ENCODE measurements at regions not wholly inside any gene's neighbourhood (a gene's known extent, or its start where the extent isn't known, plus 50 kb on each side); places are given as distances from the start of the nearest gene placed in this dataset.

DNA sequence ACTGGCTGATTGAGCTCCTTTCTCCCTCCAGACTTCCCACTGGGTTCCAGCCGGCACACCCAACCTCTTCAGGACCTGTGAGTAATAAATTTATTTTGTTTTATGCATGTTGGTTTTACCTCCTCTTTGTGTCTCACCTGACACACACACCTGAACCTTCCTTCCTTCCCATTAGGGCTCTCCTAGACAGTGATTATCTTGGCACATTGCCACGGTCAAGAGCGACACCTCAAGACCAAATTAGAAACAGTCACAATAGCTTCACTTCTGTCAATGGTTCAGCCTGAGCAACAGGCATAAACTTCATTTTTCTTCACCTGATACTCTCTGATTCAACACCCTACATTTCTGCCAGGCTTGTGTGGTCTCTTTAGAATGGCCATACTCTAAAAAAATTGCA lies 296.3 kb upstream of the SMARCA2 start:
- no peak for TF ChIP-seq CTCF (IDR thresholded peaks at IDR 0.05)
- Mint-ChIP-seq H3K27ac (ENCODE audit: unreplicated experiment) (no peak overlapping the region), H3K27me3 (ENCODE audit: unreplicated experiment) (no peaks in the 10 kb centered on the region), H3K4me3 (ENCODE audit: unreplicated experiment) (no peak overlapping the region), H3K36me3 (ENCODE audit: unreplicated experiment) (no peaks in the 10 kb centered on the region), H3K9me3 (ENCODE audit: unreplicated experiment) (peaks cover 4% of the 10 kb centered on the region), H3K4me1 (ENCODE audit: unreplicated experiment) (no peaks in the 10 kb centered on the region)
- no peak for DNase-seq (ENCODE audit: extremely low spot score, unreplicated experiment)

GRCh38 chr9:1721196-1721595 lies 294.0 kb upstream of the SMARCA2 start:
- no peak for TF ChIP-seq CTCF (IDR thresholded peaks at IDR 0.05)
- H3K27me3 Mint-ChIP-seq (ENCODE audit: unreplicated experiment): no peaks in the 10 kb centered on the region
- H3K9me3 Mint-ChIP-seq (ENCODE audit: unreplicated experiment): peaks cover 4% of the 10 kb centered on the region
- no peaks in the 10 kb centered on the region for H3K4me1 Mint-ChIP-seq (ENCODE audit: unreplicated experiment)
- H3K36me3 Mint-ChIP-seq (ENCODE audit: unreplicated experiment): no peaks in the 10 kb centered on the region
- no peak overlapping the region for H3K27ac Mint-ChIP-seq (ENCODE audit: unreplicated experiment)
- no peak overlapping the region for H3K4me3 Mint-ChIP-seq (ENCODE audit: unreplicated experiment)
- no peak for DNase-seq (ENCODE audit: extremely low spot score, unreplicated experiment)

DNA sequence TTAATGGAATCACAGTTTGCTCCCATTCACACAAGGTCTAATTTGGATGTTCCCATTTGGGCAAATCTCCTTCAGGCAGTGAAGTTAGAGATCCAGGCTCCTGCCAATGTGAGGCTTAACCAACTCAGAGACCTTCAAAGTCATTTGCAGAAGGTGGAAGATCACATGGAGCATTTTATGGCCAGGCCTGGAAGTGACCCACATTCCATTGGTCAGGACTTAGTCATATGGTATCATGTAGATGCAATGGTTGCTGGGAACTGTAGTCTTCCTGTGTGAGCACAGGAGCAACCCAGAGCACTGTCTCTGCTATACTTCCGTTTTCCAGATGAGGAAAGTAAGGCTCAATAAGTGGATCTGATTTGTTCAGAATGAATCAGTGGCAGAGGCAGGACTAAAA lies 292.7 kb upstream of the SMARCA2 start:
- H3K36me3 Mint-ChIP-seq (ENCODE audit: unreplicated experiment): no peaks in the 10 kb centered on the region
- H3K4me3 Mint-ChIP-seq (ENCODE audit: unreplicated experiment): no peak overlapping the region

GRCh38 chr9:1723522-1724015 lies 291.6 kb upstream of the SMARCA2 start:
- H3K4me1 Mint-ChIP-seq (ENCODE audit: unreplicated experiment): no peaks in the 10 kb centered on the region
- no peak for TF ChIP-seq CTCF (IDR thresholded peaks at IDR 0.05)
- peaks cover 4% of the 10 kb centered on the region for H3K9me3 Mint-ChIP-seq (ENCODE audit: unreplicated experiment)
- no peak overlapping the region for H3K27ac Mint-ChIP-seq (ENCODE audit: unreplicated experiment)
- DNase-seq (ENCODE audit: extremely low spot score, unreplicated experiment): no peak
- no peaks in the 10 kb centered on the region for H3K36me3 Mint-ChIP-seq (ENCODE audit: unreplicated experiment)
- H3K4me3 Mint-ChIP-seq (ENCODE audit: unreplicated experiment): no peak overlapping the region
- H3K27me3 Mint-ChIP-seq (ENCODE audit: unreplicated experiment): no peaks in the 10 kb centered on the region

More for the DNA sequence above, 292.7 kb upstream of the SMARCA2 start:
- Mint-ChIP-seq H3K27me3 (ENCODE audit: unreplicated experiment) (no peaks in the 10 kb centered on the region), H3K9me3 (ENCODE audit: unreplicated experiment) (peaks cover 4% of the 10 kb centered on the region), H3K4me1 (ENCODE audit: unreplicated experiment) (no peaks in the 10 kb centered on the region), H3K27ac (ENCODE audit: unreplicated experiment) (no peak overlapping the region)
- DNase-seq (ENCODE audit: extremely low spot score, unreplicated experiment): no peak
- no peak for TF ChIP-seq CTCF (IDR thresholded peaks at IDR 0.05)

- no peaks in the 10 kb centered on the region for H3K27me3 Mint-ChIP-seq (ENCODE audit: unreplicated experiment)
- no peak overlapping the region for H3K4me3 Mint-ChIP-seq (ENCODE audit: unreplicated experiment)
- H3K27ac Mint-ChIP-seq (ENCODE audit: unreplicated experiment): no peak overlapping the region
- no peaks in the 10 kb centered on the region for H3K36me3 Mint-ChIP-seq (ENCODE audit: unreplicated experiment)
- no peak for TF ChIP-seq CTCF (IDR thresholded peaks at IDR 0.05)
- DNase-seq (ENCODE audit: extremely low spot score, unreplicated experiment): no peak
- H3K9me3 Mint-ChIP-seq (ENCODE audit: unreplicated experiment): peaks cover 7% of the 10 kb centered on the region
- no peaks in the 10 kb centered on the region for H3K4me1 Mint-ChIP-seq (ENCODE audit: unreplicated experiment)
These were observed 288.0 kb upstream of the SMARCA2 start for GRCh38 chr9:1726993-1727759.

Measured in osteocyte (in vitro differentiated cells).